ENCODE measurements at regions not wholly inside any gene's neighbourhood (a gene's known extent, or its start where the extent isn't known, plus 50 kb on each side); places are given as distances from the start of the nearest gene placed in this dataset.

DNA sequence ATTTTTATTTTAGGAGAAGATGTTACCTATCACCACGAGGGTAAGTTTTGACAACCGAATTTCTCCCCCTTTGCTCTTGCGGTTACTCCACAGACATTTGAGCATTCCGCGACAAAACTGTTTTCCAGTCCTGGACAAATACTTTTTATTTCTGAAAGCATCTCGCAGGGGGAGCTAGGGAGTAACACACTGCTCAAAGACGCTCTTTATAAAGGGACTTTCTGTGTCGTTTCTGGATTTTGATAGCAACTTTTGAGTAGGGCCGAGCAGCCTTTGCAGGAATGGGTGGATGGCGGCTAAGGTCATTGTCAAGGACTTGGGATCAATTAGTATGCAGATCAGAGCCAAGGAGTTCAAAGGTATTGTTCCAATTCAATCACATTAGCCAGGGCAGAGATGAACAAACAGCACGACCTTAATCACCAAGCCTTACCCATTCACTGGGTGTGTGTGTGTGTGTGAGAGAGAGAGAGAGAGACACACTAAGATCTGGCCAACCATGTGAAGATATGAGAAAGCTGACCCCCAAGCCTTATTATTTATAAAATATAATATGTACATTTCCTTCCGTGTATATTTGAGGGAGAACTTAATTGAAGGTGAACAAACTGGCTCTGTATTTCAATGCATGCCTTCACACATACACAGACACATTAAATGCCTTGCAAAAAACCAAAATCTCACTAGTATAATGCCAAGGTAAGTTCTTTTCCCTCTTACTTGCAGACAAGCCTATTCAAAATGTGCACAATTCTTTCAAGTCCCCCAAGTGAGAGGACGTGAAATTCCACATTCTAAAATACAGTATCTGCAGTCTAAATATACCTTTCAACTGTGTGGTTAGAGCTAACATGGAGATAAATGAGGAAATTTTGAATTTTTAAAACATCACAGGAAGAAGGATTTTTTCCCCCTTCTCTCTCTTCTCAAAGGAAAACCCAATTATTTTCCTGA, 613.8 kb downstream of the VRK1 start:
- no peak for DNase-seq

DNA sequence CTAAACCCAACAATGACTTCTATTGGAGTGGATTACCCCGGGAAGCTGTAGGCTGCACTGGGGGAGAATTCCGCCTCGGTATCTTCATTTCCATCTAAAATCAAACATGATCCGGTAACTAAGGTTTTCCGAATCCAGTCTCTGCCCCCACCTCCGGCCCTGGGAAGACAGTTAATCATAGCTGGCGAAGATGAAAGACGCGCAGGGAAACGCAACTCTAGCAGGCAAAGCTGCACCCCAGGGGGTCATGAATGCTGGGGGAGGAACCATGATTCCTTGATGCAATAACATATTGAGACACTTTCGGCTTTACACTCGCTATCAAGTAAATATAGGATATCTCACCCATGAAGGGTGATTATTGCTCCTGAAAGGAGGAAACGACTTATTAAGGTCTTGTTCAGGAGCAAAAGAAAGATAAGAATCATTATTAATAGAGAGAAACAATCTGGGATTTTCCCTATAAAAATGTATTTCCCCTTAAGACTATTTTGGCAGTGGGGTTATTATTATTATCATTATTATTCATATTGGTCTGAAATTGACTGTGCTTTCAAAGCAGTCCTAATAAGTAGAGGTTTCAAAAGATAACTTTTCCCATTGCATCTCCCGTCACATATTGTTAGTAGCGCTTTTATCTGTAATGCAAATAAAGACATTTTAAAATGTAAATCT, 614.9 kb downstream of the VRK1 start:
- no peak for DNase-seq

- DNase-seq: no peak
These were observed 615.9 kb downstream of the VRK1 start for GRCh38 chr14:97413022-97413539.

DNA sequence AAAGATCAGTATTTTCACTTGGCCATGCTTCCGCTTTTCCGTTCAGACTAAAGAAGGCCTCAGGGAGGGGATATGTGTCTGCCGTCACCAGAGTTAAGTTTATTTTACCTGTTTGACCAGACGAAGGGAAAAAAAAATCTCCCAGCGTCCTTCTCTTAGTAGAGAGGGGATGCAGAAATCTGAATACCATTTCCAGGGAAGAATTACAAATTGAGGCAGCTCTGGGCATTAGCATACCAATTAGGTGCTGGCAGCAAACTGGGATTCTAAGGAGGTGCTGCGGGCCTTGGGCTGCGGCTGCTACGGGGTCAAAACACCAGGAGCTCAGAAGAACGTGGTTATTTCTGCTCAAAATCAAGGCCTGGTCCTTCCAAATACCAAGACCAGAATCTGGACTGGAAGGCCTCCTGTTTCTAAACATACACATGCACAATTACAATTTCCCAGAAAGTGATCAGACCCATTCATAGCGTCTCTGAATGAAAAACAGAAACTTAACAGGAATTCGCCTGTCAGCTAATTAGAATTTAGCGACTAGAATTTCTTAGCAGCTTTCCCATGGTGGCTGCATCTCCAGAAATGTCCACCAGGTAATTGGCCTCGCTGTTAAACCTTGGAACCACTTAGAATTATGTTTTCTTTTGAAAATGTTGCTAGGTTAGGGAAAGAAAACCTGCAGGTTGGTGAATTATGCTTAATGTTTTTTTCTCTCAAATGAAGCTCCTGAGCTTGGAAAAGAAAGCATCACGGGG, 617.0 kb downstream of the VRK1 start:
- no peak for DNase-seq

DNA sequence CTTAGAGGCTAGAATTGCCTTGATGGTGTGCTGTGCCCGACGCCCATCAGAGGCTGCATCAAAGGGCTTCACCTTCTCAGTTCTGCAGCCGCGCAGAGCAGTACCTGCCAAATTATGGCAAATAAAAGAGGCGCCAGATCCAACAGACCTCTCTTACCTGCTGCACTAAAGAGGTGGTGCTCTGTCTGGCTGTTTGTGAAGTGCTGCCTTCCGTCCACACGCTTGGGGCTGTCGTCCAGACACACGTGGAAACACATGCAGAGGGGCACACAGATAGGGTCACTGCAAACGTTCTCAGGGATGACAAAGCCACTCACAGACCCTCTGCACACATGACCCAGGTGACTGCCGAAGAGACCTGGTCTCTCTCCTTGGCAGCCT, 617.5 kb downstream of the VRK1 start:
- DNase-seq: no peak

- DNase-seq: no peak
These were observed 618.7 kb downstream of the VRK1 start for GRCh38 chr14:97415907-97416306.

DNA sequence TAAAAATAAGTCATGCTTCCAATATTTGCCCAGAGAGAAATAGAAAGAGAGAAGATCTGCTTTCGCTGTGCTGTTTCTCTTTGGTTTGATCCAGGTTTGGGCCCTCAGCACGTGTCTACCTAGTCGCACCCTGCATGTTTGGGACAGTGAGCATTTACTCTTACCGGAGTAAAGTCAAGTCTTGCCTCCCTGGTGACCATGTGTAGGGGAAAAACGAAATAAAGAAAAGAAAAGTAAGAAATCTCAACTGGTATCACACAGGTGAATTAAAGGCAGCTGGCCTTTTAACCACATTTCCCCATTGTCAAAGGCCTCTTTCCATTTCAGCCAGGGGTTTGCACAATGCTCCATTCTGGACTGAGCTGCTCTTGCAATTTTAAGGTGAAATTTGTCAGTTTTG, 619.4 kb downstream of the VRK1 start:
- DNase-seq: no peak

- DNase-seq: no peak
These were observed 620.1 kb downstream of the VRK1 start for GRCh38 chr14:97417331-97417730.

GRCh38 chr14:97420211-97420610, 623.0 kb downstream of the VRK1 start:
- DNase-seq: no peak

- DNase-seq: no peak
These were observed 629.6 kb downstream of the VRK1 start for GRCh38 chr14:97426776-97427175.

GRCh38 chr14:97428808-97429440, 631.7 kb downstream of the VRK1 start:
- DNase-seq: no peak

- no peak for DNase-seq
These were observed 635.4 kb downstream of the VRK1 start for GRCh38 chr14:97432586-97432985.

DNA sequence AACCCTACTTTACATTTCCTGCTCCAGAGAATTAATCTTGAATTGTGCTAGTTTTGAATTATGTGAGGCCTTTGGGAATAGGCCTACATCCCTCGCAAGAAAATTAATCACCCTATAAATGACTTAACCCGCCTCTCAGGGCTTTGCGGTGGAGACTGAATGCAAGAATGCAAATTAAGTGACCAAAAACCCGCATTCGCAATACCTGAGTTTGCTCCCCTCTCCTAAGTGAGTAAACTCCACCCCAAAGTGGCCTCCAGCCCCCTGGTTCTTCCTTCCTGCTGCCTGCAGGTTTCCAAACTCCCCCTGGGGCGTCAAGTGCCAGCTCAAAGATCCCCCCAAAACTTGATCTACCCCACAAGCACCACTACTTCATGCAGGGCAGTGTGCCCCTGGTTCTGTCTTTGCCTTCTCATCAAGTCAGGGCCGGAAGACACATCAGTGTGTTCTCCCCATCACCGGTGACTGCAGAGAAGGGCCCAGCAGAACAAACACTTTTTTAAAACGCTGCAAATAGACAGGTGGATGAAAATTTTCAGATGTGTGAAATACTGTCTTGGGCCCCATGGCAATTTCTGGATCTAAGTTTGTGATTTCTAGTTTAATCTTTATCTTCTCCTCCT, 644.7 kb downstream of the VRK1 start:
- DNase-seq: no peak

DNA sequence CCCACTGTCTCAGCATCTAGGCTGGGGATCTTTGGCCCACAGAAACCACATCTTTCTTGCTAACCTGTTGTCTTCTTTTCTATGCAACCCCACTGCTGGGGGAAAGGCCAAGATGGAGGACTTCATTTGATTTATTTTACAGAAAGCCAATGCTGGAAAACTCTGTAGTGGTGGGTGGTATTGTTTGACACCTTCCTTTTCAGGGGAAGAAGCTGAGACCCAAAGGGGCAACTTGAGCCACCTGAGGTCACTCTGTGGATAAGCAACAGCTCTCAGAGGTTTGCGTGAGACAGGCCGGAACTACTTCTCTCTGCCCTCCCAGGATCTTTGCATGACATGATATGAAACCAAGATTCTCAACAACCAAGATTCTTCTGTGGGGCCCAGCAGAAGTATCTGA, 645.2 kb downstream of the VRK1 start:
- DNase-seq: no peak

- no peak for DNase-seq
These were observed 646.2 kb downstream of the VRK1 start for GRCh38 chr14:97443412-97443811.

DNA sequence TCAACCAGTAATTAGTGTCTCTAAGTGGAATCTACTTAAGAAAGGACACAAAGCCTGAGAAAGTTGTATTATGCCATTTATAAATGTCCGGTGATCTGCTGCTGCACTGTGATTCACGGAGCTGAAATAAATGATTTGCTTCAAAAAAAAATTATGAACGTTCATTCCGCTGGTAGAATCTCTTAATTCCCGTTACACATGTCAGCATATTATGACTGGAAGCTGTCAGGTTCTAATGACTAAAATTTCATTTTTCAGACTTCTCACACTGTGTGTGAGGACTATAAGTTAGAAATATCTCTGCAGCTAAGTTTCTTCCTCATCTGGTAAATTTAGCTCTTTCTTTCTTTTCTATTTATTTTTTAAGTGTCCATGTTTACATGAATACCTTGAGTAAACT, 647.1 kb downstream of the VRK1 start:
- no peak for DNase-seq

DNA sequence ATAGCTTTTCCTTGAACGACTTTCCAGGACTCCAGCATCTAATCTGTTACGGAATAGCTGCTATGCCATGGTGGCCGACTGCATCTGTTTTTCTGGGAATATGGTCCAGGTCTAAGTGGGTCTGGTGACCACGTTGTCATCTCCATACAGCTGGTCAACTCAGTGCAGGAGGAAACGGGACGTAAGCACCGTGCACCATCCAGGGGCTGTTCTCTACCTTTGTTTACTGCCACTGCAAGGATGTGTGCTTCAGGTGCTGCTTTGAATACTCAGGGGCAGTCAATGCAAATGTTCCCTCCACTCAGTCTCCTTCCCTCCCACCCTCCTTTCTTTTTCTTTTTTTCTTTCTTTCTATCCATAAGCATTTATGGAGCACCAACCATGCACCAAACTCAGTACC, 648.2 kb downstream of the VRK1 start:
- DNase-seq: no peak

GRCh38 chr14:97446087-97446486, 648.9 kb downstream of the VRK1 start:
- no peak for DNase-seq

DNA sequence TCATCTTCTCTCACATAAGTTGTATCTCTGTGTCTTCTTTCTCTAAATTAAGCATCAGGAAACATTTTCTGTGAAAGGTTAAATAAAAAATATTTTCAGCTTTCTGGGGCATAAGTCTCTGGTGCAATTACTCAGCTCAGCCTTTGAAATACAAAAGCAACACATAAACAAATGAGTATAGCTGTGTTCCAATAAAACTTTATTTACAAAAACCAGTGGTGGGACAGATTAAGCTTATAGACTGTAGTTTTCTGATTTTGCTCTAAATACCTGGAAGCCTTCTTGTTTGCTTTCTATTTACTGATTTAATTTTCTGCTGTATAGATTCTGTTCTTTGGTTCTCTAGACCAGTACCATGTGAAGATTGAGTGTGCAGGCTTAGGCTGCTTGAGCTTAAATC, 655.1 kb downstream of the VRK1 start:
- no peak for DNase-seq

GRCh38 chr14:97453991-97454390, 656.8 kb downstream of the VRK1 start:
- no peak for DNase-seq

DNA sequence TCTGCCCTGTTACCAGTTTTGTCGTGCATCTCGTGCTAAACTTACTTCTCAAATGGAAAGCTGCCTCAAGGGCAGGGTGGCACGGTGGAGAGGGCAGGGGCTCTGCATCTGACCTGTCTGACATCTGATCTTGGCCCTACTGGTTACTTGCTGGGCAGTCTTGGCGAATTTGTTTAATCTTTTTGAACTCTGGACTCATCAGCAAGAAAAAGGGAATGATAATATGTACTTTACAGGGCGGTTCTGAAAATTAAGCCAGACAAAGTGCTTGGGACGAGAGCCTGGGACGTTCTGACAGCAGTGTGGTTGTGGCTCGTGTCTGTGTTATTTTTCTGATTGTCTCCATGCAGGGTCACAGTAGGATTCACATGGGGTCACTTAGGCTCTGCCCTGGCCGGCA, 659.3 kb downstream of the VRK1 start:
- no peak for DNase-seq

DNA sequence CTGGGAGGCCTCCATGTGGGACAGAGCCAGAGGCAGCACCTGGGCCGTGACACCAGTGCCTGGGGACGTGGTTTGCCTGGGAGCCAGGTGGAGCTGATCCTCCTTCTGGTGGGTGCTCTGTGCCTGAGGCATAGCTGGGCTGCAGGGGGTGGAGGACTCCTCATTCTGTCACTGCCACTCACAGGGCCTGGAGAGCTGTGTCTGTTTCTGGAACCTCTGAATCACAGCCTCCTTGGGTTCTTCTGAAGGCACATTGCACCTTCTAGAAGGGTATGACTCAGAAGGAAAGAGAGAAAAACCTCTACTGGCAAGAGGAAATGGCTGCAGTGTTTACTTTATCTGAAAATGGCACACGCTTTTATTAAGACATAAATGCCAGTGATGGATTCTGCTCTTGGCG, 659.8 kb downstream of the VRK1 start:
- DNase-seq: no peak

Measured in inflammatory macrophage treated with lipopolysaccharide for 4 hours (primary cell).